ENCODE measurements at regions not wholly inside any gene's neighbourhood (a gene's known extent, or its start where the extent isn't known, plus 50 kb on each side); places are given as distances from the start of the nearest gene placed in this dataset.

- Histone ChIP-seq H3K9me3 (ENCODE audit: control insufficient read depth, low read length) (peaks cover 16% of the 10 kb centered on the region), H2AFZ (ENCODE audit: low read depth, low read length) (no peak overlapping the region), H3K4me1 (ENCODE audit: control insufficient read depth, insufficient read depth, low read depth, low read length) (no peaks in the 10 kb centered on the region), H2AK5ac (ENCODE audit: low read length, severe bottlenecking) (no peak overlapping the region), H3K4me3 (ENCODE audit: insufficient read depth in 1 of 2, low read depth in 1 of 2, low read length in 2 of 2) (no peak overlapping the region), H3K4ac (ENCODE audit: low read depth in 1 of 2, low read length in 2 of 2) (no peak overlapping the region), H3K27me3 (ENCODE audit: control insufficient read depth in 1 of 2, insufficient read depth in 1 of 2, low read length in 2 of 2) (peaks cover 69 to 85% of the 10 kb centered on the region in 2 experiments), H2BK120ac (ENCODE audit: low read depth, low read length) (no peak overlapping the region), H3K79me1 (replicated peaks; ENCODE audit: low read length, poor library complexity, severe bottlenecking) (no peaks in the 10 kb centered on the region), H4K91ac (ENCODE audit: low read length) (no peak overlapping the region), H3K36me3 (ENCODE audit: control insufficient read depth in 1 of 2, insufficient read depth in 2 of 2, low read depth in 1 of 2, low read length in 2 of 2) (no peaks in the 10 kb centered on the region), H2BK12ac (ENCODE audit: low read length in 2 of 2) (no peak overlapping the region), H3K14ac (ENCODE audit: low read length in 2 of 2) (no peak overlapping the region), H3K18ac (ENCODE audit: low read depth in 1 of 2, low read length in 2 of 2) (no peak overlapping the region), H3K9ac (ENCODE audit: low read length) (no peak overlapping the region), H3K27ac (ENCODE audit: low read length, poor library complexity, severe bottlenecking) (no peak overlapping the region), H3K4me2 (ENCODE audit: low read length, poor library complexity, severe bottlenecking) (no peak overlapping the region), H3K23ac (ENCODE audit: low read length in 2 of 2) (no peak overlapping the region), H2BK5ac (ENCODE audit: low read depth, low read length, poor library complexity, severe bottlenecking) (no peak overlapping the region), H2BK15ac (ENCODE audit: low read depth, poor library complexity, severe bottlenecking) (no peak overlapping the region), H4K8ac (ENCODE audit: low read length) (no peak overlapping the region)
- 80% methylated on average over 1 of the region's 1 CpG for WGBS
- DNase-seq: no peak
Observed at GRCh38 chr17:45663772-45664171, 120.3 kb upstream of the CRHR1 start.

- Histone ChIP-seq H3K4ac (ENCODE audit: low read depth in 1 of 2, low read length in 2 of 2) (no peak overlapping the region), H3K4me1 (ENCODE audit: control insufficient read depth, insufficient read depth, low read depth, low read length) (no peaks in the 10 kb centered on the region), H3K9me3 (ENCODE audit: control insufficient read depth, low read length) (peaks cover 13% of the 10 kb centered on the region), H3K27me3 (ENCODE audit: control insufficient read depth in 1 of 2, insufficient read depth in 1 of 2, low read length in 2 of 2) (peaks cover 78 to 95% of the 10 kb centered on the region in 2 experiments), H3K4me3 (ENCODE audit: insufficient read depth in 1 of 2, low read depth in 1 of 2, low read length in 2 of 2) (no peak overlapping the region), H3K23ac (ENCODE audit: low read length in 2 of 2) (no peak overlapping the region), H2BK12ac (ENCODE audit: low read length in 2 of 2) (no peak overlapping the region), H3K27ac (ENCODE audit: low read length, poor library complexity, severe bottlenecking) (no peak overlapping the region), H4K91ac (ENCODE audit: low read length) (no peak overlapping the region), H2AFZ (ENCODE audit: low read depth, low read length) (no peak overlapping the region), H3K18ac (ENCODE audit: low read depth in 1 of 2, low read length in 2 of 2) (no peak overlapping the region), H4K8ac (ENCODE audit: low read length) (no peak overlapping the region), H3K36me3 (ENCODE audit: control insufficient read depth in 1 of 2, insufficient read depth in 2 of 2, low read depth in 1 of 2, low read length in 2 of 2) (no peaks in the 10 kb centered on the region), H3K79me1 (replicated peaks; ENCODE audit: low read length, poor library complexity, severe bottlenecking) (no peaks in the 10 kb centered on the region), H3K14ac (ENCODE audit: low read length in 2 of 2) (no peak overlapping the region), H2AK5ac (ENCODE audit: low read length, severe bottlenecking) (no peak overlapping the region), H3K9ac (ENCODE audit: low read length) (no peak overlapping the region), H2BK120ac (ENCODE audit: low read depth, low read length) (no peak overlapping the region), H2BK15ac (ENCODE audit: low read depth, poor library complexity, severe bottlenecking) (no peak overlapping the region), H2BK5ac (ENCODE audit: low read depth, low read length, poor library complexity, severe bottlenecking) (no peak overlapping the region), H3K4me2 (ENCODE audit: low read length, poor library complexity, severe bottlenecking) (no peak overlapping the region)
- no peak for DNase-seq
- WGBS: 76% methylated on average over 6 of the region's 6 CpGs
Observed at GRCh38 chr17:45664921-45665320, 119.2 kb upstream of the CRHR1 start.

GRCh38 chr17:45666046-45666600 is 118.0 kb upstream of the CRHR1 start:
- no peak overlapping the region for H3K23ac ChIP-seq (ENCODE audit: low read length in 2 of 2)
- no peak overlapping the region for H4K91ac ChIP-seq (ENCODE audit: low read length)
- H3K4me2 ChIP-seq (ENCODE audit: low read length, poor library complexity, severe bottlenecking): no peak overlapping the region
- H4K8ac ChIP-seq (ENCODE audit: low read length): no peak overlapping the region
- H2BK5ac ChIP-seq (ENCODE audit: low read depth, low read length, poor library complexity, severe bottlenecking): no peak overlapping the region
- no peaks in the 10 kb centered on the region for H3K4me1 ChIP-seq (ENCODE audit: control insufficient read depth, insufficient read depth, low read depth, low read length)
- peaks cover 70 to 89% of the 10 kb centered on the region in 2 experiments for H3K27me3 ChIP-seq (ENCODE audit: control insufficient read depth in 1 of 2, insufficient read depth in 1 of 2, low read length in 2 of 2)
- no peak overlapping the region for H2AFZ ChIP-seq (ENCODE audit: low read depth, low read length)
- H3K79me1 ChIP-seq (replicated peaks; ENCODE audit: low read length, poor library complexity, severe bottlenecking): no peaks in the 10 kb centered on the region
- H3K14ac ChIP-seq (ENCODE audit: low read length in 2 of 2): no peak overlapping the region
- no peak overlapping the region for H2BK12ac ChIP-seq (ENCODE audit: low read length in 2 of 2)
- no peak overlapping the region for H3K4me3 ChIP-seq (ENCODE audit: insufficient read depth in 1 of 2, low read depth in 1 of 2, low read length in 2 of 2)
- H3K4ac ChIP-seq (ENCODE audit: low read depth in 1 of 2, low read length in 2 of 2): no peak overlapping the region
- no peak overlapping the region for H3K27ac ChIP-seq (ENCODE audit: low read length, poor library complexity, severe bottlenecking)
- H3K9me3 ChIP-seq (ENCODE audit: control insufficient read depth, low read length): peaks cover 13% of the 10 kb centered on the region
- no peak overlapping the region for H3K9ac ChIP-seq (ENCODE audit: low read length)
- H3K36me3 ChIP-seq (ENCODE audit: control insufficient read depth in 1 of 2, insufficient read depth in 2 of 2, low read depth in 1 of 2, low read length in 2 of 2): no peaks in the 10 kb centered on the region
- H3K18ac ChIP-seq (ENCODE audit: low read depth in 1 of 2, low read length in 2 of 2): no peak overlapping the region
- no peak overlapping the region for H2BK120ac ChIP-seq (ENCODE audit: low read depth, low read length)
- no peak overlapping the region for H2AK5ac ChIP-seq (ENCODE audit: low read length, severe bottlenecking)
- no peak overlapping the region for H2BK15ac ChIP-seq (ENCODE audit: low read depth, poor library complexity, severe bottlenecking)
- no peak for DNase-seq
- 79% methylated on average over 3 of the region's 3 CpGs for WGBS

- H2AFZ ChIP-seq (ENCODE audit: low read depth, low read length): no peak overlapping the region
- H4K91ac ChIP-seq (ENCODE audit: low read length): no peak overlapping the region
- no peak for DNase-seq
- H3K9me3 ChIP-seq (ENCODE audit: control insufficient read depth, low read length): peaks cover 9% of the 10 kb centered on the region
- H3K18ac ChIP-seq (ENCODE audit: low read depth in 1 of 2, low read length in 2 of 2): no peak overlapping the region
- H2BK15ac ChIP-seq (ENCODE audit: low read depth, poor library complexity, severe bottlenecking): no peak overlapping the region
- H3K4me1 ChIP-seq (ENCODE audit: control insufficient read depth, insufficient read depth, low read depth, low read length): no peaks in the 10 kb centered on the region
- H2BK120ac ChIP-seq (ENCODE audit: low read depth, low read length): no peak overlapping the region
- no peak overlapping the region for H2BK5ac ChIP-seq (ENCODE audit: low read depth, low read length, poor library complexity, severe bottlenecking)
- no peak overlapping the region for H4K8ac ChIP-seq (ENCODE audit: low read length)
- no peaks in the 10 kb centered on the region for H3K79me1 ChIP-seq (replicated peaks; ENCODE audit: low read length, poor library complexity, severe bottlenecking)
- no peak overlapping the region for H3K4ac ChIP-seq (ENCODE audit: low read depth in 1 of 2, low read length in 2 of 2)
- no peak overlapping the region for H3K9ac ChIP-seq (ENCODE audit: low read length)
- no peak overlapping the region for H2AK5ac ChIP-seq (ENCODE audit: low read length, severe bottlenecking)
- H3K23ac ChIP-seq (ENCODE audit: low read length in 2 of 2): no peak overlapping the region
- no peak overlapping the region for H3K27ac ChIP-seq (ENCODE audit: low read length, poor library complexity, severe bottlenecking)
- no peak overlapping the region for H3K14ac ChIP-seq (ENCODE audit: low read length in 2 of 2)
- H3K4me3 ChIP-seq (ENCODE audit: insufficient read depth in 1 of 2, low read depth in 1 of 2, low read length in 2 of 2): no peak overlapping the region
- no peak overlapping the region for H3K4me2 ChIP-seq (ENCODE audit: low read length, poor library complexity, severe bottlenecking)
- H3K27me3 ChIP-seq (ENCODE audit: control insufficient read depth in 1 of 2, insufficient read depth in 1 of 2, low read length in 2 of 2): peaks cover 65 to 84% of the 10 kb centered on the region in 2 experiments
- no peaks in the 10 kb centered on the region for H3K36me3 ChIP-seq (ENCODE audit: control insufficient read depth in 1 of 2, insufficient read depth in 2 of 2, low read depth in 1 of 2, low read length in 2 of 2)
- 43% methylated on average over 5 of the region's 5 CpGs for WGBS
- no peak overlapping the region for H2BK12ac ChIP-seq (ENCODE audit: low read length in 2 of 2)
Observed at GRCh38 chr17:45666641-45667040, 117.5 kb upstream of the CRHR1 start.
